ENCODE measurements at regions not wholly inside any gene's neighbourhood (a gene's known extent, or its start where the extent isn't known, plus 50 kb on each side); places are given as distances from the start of the nearest gene placed in this dataset.

GRCh38 chr7:136163340-136163801 lies 186.2 kb upstream of the MTPN start:
- no peak overlapping the region for H3K27ac ChIP-seq (ENCODE audit: low read depth, low read length)
- no peaks in the 10 kb centered on the region for H3K9me3 ChIP-seq (ENCODE audit: insufficient read depth in 2 of 2, low read depth in 1 of 2, low read length in 1 of 2)
- H3K27me3 ChIP-seq (replicated peaks in 1 of 4; ENCODE audit: control insufficient read depth in 3 of 4, extremely low read depth in 1 of 4, insufficient read depth in 3 of 4, low read length in 3 of 4), result no peaks in the 10 kb centered on the region
- no peak overlapping the region for H3K14ac ChIP-seq (ENCODE audit: insufficient read length)
- H2BK5ac ChIP-seq (ENCODE audit: low read depth, low read length), result no peak overlapping the region
- no peak overlapping the region for H4K5ac ChIP-seq (ENCODE audit: insufficient read length, low read depth, low read length)
- no peak for DNase-seq (ENCODE audit: low read depth in 1 of 2, low spot score in 2 of 2)
- H3K4me1 ChIP-seq (replicated peaks in 1 of 4; ENCODE audit: control insufficient read depth in 3 of 4, insufficient read depth in 4 of 4, low read length in 3 of 4), result no peaks in the 10 kb centered on the region
- no peak overlapping the region for H3K23ac ChIP-seq (ENCODE audit: insufficient read length)
- H3K23me2 ChIP-seq (ENCODE audit: low read depth, low read length), result no peaks in the 10 kb centered on the region
- TF ChIP-seq TBP (IDR thresholded peaks at IDR 0.05; ENCODE audit: low read depth, low read length) (no peak), KDM5A (IDR thresholded peaks at IDR 0.05; ENCODE audit: low read length) (no peak), YY1 (IDR thresholded peaks at IDR 0.05; ENCODE audit: low read depth, low read length) (no peak), TEAD4 (IDR thresholded peaks at IDR 0.05; ENCODE audit: low read depth, low read length) (no peak), ATF2 (IDR thresholded peaks at IDR 0.05; ENCODE audit: low read length) (no peak), ASH2L (IDR thresholded peaks at IDR 0.05; ENCODE audit: low read length) (no peak), FOSL1 (IDR thresholded peaks at IDR 0.05; ENCODE audit: insufficient read depth, low read depth, low read length) (no peak)
- no peaks in the 10 kb centered on the region for H3K79me2 ChIP-seq (ENCODE audit: control insufficient read depth in 1 of 2, insufficient read depth in 2 of 2, low read length in 2 of 2)
- WGBS, 2 experiments (ENCODE audit: extremely low coverage in 1 of 2, insufficient coverage in 1 of 2, insufficient read length in 1 of 2, insufficient replicate concordance in 2 of 2, low coverage in 1 of 2, low lambda C conversion rate in 2 of 2, missing lambda C conversion rate in 1 of 2), result 94% methylated on average over 4 of the region's 4 CpGs; no CpG with 5 or more reads in 1 of the 2 experiments
- no peak overlapping the region for H2BK20ac ChIP-seq (ENCODE audit: low read length)
- no peak overlapping the region for H2BK12ac ChIP-seq (ENCODE audit: low read depth, low read length)
- no peak overlapping the region for H2AK5ac ChIP-seq (ENCODE audit: low read depth, low read length)
- no peak overlapping the region for H3K4me2 ChIP-seq (ENCODE audit: insufficient read depth in 1 of 2, low read depth in 2 of 2, low read length in 2 of 2)
- no peak overlapping the region for H4K8ac ChIP-seq (ENCODE audit: extremely low read depth, insufficient read depth, low read length)
- no peak overlapping the region for H3K4ac ChIP-seq (replicated peaks; ENCODE audit: insufficient read length, low read depth, low read length)
- H4K91ac ChIP-seq (replicated peaks; ENCODE audit: insufficient read length, low read length), result no peak overlapping the region
- H4K20me1 ChIP-seq (replicated peaks in 1 of 2; ENCODE audit: control insufficient read depth in 1 of 2, insufficient read depth in 2 of 2, low read length in 2 of 2), result no peaks in the 10 kb centered on the region
- no peak overlapping the region for H2BK120ac ChIP-seq (replicated peaks; ENCODE audit: low read depth, low read length)
- H3K4me3 ChIP-seq (ENCODE audit: extremely low read depth in 1 of 4, insufficient read depth in 2 of 4, low read depth in 3 of 4, low read length in 4 of 4), result no peak overlapping the region
- no peak for FAIRE-seq
- H3K56ac ChIP-seq (replicated peaks; ENCODE audit: insufficient read length, low read depth, low read length), result no peak overlapping the region
- H3K18ac ChIP-seq (ENCODE audit: extremely low read depth, low read length), result no peak overlapping the region
- no peak overlapping the region for H2BK15ac ChIP-seq (ENCODE audit: low read length)
- no peak overlapping the region for H2AFZ ChIP-seq (ENCODE audit: low read length)
- H3K79me1 ChIP-seq (ENCODE audit: low read depth, low read length), result no peaks in the 10 kb centered on the region
- CTCF ChIA-PET (ENCODE audit: partially characterized antibody), result interaction anchor here (1.5 to 2.4 kb wide), 2 partner anchors 9 to 1429 kb away, joined by 3 to 6 read pairs; no protein-coding TSS in a partner anchor
- no peaks in the 10 kb centered on the region for H3K36me3 ChIP-seq (ENCODE audit: control insufficient read depth in 2 of 4, insufficient read depth in 4 of 4, low read length in 3 of 4)
- POLR2A ChIA-PET (ENCODE audit: partially characterized antibody), result no interaction called here
- no peak overlapping the region for H3K9ac ChIP-seq (replicated peaks in 1 of 4; ENCODE audit: extremely low read depth in 1 of 4, low read depth in 3 of 4, low read length in 3 of 4)
